CD4-positive, alpha-beta T cell treated with Interleukin-15 for 4 hours (primary cell): ENCODE measurements at regions not wholly inside any gene's neighbourhood (a gene's known extent, or its start where the extent isn't known, plus 50 kb on each side); places are given as distances from the start of the nearest gene placed in this dataset.

Source experiments
- DNase-seq: peaks from one replicate; pipeline ENCODE4 v3.0.0-alpha.2; 2020; ENCODE audit warnings: low spot score

DNA sequence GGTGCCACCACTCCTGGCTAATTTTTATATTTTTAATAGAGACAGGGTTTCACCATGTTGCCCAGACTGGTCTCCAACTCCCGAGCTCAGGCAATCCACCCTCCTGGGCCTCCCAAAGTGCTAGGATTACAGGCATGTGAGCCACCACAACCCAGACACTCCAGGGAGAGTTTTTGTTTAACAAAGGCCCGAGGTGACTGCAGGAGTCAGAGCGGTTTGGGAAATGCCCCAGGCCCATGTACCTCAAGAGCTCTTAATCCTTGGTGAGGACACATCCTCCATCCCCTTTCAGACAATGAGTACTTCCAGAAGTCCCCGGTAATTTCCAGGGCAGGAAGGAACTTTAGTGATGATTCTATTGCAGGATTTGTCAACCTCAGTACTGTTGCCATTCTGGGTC lies 176.0 kb downstream of the ESRRB start:
- DNase-seq: no peak

DNA sequence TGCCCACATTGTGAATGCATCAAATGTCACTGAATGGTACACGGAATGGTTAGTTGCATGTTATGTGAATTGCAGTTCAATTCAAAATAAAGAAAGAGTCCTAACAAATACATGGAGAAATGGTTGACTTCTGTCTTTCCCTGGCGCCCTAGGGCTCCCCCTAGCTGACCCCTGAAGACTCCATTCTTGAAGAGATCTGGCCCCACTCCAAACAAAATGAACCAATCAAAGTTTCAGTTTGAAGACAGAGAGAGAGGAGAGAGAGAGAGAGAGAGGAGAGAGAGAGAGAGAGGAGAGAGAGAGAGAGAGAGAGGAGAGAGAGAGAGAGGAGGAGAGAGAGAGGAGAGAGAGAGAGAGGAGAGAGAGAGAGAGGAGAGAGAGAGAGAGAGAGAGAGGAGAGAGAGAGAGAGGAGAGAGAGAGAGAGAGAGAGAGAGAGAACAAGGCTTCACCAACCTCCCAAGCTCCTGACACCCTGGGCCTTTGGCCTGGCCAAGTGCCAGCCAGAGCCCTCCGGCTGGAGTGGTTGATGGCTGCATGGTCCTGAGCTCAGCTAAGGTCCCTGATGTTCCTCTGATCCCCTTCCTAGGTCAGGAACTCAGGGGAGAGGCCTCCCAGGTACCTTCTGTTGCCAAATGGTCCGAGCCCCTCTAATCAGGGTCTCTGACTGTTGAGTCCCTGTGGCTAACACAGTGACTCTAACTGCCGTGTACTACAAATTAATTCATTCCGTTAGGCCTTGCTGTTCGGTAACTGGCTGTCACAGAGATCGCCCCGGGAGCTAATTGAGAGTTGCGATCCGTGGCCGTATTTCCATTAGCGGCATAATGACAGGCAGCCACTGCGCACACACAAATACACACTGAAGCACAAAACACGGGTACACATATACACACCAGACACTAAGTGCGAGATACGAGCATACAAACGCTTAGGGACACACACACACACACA lies 188.8 kb downstream of the ESRRB start:
- no peak for DNase-seq

DNA sequence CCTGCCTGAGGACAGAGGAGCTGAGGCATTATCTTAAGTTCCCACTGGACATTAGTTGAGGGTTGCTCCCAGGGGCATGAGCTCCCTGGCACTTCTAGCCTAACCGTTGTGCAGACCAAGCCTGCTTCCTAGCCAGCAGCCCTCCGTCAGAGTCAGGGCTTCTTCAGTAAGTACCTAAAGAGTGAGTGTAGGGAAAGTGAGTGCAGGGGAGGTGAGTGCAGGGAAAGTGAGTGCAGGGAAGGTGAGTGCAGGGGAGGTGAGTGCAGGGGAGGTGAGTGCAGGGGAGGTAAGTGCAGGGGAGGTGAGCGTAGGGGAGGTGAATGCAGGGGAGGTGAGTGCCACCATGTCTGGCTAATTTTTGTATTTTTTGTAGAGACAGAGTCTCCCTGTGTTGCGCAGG lies 190.5 kb downstream of the ESRRB start:
- DNase-seq: no peak

DNA sequence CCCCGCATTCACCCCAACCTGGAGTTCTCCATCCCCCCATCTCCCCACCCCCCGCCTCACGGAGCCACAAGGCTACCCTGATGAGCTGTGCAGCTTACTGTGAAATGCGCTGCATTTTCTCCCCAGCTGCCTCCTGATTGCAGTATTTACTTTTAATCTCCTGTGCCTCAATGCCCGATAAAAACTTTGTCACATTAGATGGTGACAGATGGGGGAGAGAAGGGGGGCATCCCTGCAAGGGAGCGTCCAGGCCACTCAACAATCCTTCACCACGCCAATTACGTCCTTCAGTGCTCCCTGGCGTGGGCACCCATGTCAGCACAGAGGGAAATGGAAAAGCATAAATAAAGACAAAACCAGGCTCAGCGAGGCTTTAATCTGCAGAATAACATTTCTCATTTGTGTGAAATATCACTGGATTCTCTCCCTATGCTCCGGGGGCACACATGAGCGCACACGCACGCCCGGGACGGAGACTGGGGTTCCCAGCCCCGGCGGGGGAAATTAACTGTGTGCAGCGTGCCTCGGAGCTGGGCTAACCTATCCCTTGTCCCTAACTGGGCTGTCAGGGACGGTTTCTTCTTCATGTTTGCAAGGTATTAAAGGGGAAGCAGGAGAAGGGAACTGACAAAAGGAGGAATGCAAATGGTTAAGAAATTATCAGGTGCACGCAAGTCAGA lies 186.7 kb upstream of the VASH1 start:
- DNase-seq: no peak

DNA sequence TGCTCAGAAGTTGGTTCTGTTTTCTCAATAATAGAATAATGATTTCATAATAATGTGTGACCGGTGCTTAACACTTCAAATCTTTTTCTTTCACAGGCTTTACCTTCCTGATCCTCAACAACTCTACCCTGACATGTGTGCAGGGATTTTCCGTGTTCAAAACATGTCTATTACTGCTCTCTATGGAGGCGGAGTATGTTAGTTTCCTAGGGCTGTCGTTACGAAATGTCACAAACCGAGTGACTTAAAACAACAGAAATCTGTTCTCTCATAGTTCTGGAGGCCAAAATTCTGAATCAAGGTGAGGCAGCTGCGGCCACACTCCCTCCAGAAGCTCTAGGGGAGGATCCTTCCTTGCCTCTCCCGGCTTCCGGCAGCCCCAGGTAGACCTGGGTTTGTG lies 186.2 kb upstream of the VASH1 start:
- DNase-seq: no peak

DNA sequence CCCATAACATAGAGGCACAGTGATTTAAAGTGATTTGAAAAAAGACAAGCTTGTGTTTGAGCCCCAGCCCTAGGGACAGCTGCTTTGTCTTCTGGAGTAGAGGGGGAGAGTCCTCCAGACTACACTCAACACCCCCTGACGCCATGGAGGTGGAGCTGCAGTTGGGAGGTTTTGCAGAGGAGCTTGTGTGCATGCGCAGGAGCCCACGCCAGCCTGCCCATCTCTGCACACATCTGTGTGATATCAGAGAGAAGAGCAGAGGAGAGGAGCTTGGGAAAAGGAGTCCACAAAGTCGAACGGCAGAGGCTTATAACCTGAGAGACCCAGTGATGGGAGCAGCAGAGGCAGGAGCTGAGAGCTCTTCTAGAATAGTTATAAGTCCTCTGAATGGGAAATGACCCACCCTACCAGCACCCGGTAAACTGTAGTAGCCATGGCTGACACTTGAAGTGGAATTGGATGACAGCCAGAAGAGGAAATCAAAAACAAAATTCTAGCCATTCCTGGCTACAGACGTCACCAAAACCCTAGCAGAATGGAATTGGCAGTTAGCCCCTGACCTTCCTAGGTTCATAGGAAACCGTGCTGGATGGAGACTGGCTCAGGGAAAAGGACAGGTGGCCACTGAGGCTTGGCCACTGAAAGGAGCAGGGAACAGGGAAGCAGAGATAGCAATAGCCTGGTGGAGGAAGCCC lies 185.1 kb upstream of the VASH1 start:
- DNase-seq: no peak

DNA sequence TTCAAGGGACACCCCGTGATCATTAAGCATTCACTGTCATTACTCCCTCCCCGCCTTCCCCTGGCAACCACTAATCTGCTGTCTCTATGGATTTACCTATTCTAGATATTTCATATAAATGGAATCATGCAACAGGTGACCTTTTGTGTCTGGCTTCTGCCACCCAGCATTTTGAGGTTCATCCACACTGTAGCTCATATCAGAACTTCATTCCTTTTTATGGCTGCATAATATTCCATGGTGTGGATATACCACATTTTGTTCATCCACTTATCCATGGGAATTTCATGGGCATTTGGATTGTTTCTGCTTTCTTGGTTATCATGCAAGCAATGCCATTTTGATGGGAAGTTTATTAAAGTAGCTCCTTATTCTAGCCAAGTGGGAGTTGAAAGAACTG lies 184.2 kb upstream of the VASH1 start:
- no peak for DNase-seq

DNA sequence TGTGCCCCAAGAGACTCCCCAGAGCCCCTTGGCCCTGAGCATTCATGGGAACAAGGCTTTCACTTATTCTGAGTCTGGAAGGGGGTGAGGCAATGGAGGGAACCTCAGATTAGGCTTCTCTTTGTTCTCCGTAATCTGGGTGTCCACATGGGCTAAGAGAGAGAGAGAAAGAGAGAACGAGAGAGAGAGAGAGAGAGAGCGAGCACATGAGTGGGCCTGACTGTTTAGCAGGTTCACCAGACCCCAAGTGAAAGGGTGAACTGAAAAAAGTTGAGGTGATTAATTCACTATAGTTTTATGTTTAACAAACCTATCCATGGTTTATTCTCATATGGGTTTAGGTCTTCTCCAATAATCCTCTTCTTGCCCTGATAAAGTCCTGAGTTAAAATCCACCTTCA lies 183.4 kb upstream of the VASH1 start:
- DNase-seq: no peak

DNA sequence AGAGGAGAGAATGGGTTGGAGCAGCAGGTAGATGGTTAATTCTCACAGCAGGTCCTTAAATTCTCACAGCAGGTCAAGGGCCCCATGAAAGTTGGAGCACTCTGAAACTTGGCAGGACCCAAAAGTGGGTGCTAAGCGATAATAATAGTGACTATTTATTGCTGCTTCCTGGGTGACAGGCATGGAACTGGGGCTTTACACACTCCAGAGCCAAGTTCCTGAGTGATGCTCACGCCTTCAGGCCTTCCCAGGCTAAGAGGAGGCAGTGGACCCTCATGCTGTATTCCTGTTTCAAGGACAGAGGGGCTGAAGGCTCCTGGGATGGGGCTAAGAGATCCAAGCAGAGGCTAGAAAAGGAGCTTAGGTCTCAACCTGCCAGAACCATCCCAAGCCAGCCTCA lies 180.9 kb upstream of the VASH1 start:
- DNase-seq: no peak

DNA sequence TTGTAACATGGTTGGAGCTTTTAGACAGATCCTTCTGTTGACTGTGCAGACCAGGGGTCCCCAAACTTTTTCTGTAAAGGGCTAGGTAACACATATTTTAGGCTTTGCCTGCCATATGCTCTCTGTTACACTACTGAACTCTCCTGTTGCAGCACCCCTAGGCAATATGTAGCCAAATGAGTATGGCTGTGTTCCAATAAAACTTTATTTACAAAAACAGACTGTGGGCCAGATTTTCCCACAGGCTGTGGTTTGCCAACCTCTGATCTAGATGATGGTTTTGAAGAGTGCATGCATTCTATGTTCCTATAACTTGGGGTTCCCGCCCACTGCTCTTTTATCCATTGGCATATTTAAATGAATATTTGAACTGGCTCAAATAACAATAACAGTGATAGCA lies 180.3 kb upstream of the VASH1 start:
- no peak for DNase-seq

DNA sequence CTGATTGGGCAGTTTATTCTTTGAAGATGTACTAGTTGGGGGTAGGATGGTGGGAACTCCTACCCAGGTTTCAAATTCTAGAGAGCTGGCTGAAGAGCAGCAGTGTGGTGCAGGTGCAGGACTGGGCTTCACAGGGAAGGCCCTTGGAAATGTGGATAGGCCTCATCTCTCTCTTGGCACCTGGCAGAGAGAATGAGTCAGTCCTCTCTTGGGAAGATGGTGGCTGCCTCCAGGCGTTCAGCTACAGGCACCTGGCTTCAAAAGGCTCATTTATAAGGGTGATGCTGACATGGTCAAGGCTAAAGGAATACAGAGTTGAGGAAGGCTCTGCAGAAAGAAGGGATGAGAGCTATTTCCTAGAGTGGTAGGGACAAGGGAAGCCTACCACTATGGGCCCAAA lies 179.7 kb upstream of the VASH1 start:
- no peak for DNase-seq

DNA sequence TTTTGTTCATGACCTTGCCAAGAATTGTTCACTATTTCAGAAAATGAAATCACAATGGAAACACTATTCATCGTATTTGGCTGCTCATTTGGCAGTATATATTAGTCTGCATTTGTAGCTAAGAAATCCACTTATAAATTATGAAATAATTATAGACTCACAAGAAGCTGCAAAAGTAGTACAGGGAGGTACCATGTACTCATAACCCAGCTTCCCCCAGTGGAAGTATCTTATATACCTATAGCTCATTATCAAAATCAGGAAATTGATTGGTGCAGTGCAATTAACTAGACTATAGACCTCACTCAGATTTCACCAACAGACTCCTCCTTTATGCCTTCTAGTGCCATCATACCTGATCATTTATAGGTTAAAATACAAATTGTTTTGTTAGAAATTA lies 178.8 kb upstream of the VASH1 start:
- DNase-seq: no peak

DNA sequence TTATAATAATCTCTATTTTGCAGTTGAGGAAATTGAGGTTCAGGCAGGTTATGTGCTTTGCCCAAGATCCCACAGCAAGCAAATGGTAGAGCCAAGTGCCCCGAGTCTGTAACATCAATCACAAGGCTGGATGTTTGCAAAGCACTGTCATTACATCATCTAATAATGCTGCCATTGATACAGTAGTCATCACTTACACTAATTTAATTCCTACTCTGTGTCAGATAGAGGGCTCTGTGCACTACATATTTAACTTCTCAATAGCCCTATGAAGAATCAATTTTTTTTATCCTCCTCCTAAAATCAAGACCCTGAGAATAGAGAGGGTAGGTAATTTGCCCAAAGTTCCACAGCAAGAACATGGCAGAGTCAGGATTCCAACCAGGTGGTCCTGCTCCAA lies 178.1 kb upstream of the VASH1 start:
- no peak for DNase-seq

DNA sequence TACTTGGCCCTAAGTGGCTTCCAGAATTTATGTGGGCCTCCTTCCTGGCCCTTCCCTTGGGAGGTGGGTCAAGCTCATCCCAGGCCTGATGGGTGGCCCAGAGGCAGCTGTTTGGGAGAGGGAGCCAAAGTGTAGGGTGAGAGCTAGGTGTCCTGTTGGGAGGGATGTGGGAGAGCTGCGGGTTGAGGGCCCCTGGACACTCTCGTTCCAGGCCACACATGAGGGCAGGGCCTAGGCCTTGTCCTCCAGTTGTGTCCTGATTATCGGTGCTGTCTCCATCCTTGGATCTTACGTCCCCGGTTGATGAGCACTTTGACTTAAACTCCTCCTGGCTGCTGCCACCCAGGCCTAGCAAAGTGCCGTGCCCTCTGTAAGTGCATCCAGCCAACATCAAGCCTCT lies 177.5 kb upstream of the VASH1 start:
- no peak for DNase-seq

DNA sequence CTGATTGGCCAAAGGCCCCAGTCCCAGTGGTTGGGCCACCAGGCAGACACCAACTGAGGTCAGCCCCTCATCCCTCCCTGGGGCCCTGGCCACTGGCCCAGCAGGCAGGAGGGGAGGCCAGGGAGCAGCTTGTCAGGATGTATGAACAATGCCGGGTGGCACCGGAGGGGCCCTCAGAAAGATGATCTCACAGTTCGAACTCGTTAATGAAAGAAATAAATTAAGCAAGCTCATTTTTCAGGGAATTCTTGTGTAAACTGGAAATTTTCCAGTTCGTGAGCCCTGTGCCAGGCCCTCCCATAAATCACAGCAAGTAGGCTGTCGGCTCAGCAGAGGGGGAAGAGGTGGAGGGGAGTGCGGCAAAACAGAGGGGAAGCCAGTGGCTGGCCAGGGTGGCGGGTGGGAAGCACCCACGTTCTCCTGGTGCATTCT lies 177.0 kb upstream of the VASH1 start:
- DNase-seq: no peak

DNA sequence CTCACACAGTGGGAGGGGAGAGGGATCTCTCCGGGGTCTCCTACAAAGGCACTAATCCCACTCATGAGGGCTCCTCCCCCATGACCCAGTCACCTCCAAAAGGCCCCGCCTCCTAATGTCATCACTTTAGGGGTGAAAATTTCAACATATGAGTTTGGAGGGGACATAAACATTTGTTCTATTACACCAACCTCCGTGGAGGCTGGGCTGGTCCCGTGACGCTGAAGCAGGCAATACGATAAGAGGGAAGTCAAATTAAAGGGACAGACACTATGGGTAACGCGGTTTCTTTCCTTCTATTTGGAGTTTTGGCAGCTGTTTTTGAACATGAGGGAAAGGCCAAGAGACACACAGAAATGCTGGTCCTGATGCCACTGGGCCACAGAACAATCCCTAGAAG lies 175.7 kb upstream of the VASH1 start:
- no peak for DNase-seq

DNA sequence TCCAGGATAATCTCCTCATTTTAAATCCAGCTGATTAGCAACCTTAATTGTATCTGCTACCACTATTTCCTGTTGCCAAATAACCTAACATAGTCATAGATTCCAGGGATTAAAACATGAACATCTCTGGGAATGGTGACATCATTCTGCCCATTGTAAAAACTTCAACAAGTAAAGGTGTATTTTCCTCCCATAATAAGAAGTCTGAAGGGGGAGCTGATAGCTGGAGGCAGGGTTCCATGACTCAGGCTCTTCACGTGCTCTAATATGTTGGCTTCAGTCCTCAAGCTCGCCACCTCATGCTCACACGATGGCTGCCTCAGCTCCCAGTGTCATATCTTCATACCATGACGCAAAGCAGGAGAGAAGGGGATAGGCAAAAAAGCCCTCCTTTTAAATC lies 172.0 kb upstream of the VASH1 start:
- no peak for DNase-seq

DNA sequence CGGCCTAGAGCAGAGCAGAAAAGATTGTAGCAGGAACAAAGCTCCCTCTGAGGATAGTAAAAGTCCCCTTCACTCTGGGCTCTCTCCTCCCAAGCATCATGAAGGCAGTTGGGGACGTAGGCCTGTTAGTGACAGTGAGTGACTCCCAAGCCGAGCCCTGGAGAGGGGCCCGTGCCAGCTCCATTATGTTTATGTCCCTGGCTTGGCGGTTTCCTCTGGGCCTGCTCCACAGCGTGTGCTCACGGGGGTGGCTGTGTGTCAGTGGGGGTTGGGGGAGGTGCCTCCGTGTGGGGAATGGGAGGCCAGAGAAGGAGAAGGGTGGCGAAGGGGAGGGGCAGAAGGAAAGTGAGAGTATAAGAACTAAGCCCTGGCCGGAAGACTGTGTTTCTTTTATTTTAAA lies 170.0 kb upstream of the VASH1 start:
- no peak for DNase-seq

DNA sequence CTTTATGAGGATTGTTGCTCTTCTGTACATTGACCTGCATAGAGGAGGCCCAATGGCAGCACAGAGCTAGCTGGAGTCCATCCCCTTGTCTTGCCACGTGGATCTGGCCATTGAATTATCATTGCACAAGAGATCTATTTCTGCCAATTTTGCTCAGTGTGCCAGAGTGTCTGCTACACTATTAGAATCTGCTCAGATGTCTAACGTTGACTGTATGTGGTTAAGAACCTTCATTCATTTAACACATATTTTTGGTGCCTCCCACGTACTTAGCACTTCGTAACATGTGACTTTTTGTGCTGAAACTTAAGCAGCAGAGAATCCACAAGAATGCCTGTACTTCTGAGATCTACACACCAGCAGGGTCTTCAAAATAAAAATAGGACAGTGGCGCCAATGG lies 166.0 kb upstream of the VASH1 start:
- no peak for DNase-seq

DNA sequence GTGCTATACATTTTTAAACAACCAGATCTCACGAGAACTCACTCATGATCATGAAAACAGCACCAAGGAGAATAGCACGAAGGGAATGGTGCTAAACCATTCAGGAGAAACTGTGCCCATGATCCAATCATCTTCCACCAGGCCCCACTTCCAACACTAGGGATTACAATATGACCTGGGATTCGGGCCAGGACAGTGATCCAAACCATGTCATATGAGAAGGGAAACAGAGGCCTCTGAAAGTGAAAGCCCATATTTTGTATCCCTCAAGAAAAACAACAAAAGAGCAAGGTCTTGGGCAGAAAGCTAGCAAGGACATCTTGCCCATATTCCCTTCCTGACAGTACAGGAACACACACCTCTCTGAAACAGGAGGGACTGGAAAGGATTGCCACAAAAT lies 163.9 kb upstream of the VASH1 start:
- DNase-seq: no peak

DNA sequence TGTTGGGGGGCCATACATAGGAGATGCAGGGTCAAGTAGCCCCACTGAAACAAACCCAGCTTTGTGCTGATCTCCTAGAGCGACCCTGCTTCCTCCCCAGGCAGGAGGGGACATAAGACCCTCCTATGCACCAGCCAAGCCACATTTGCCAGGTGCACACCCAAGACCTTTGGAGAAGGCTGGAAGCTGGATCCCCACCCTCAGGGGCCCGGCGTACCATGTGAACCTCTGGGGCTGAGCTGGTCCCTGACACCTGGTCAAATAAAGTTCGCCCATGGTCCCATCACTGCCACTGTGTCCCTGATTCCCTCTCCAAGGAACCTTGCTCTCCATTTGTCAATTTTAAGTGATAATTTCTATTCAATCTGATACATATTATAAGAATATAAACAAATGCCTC lies 162.1 kb upstream of the VASH1 start:
- DNase-seq: no peak

DNA sequence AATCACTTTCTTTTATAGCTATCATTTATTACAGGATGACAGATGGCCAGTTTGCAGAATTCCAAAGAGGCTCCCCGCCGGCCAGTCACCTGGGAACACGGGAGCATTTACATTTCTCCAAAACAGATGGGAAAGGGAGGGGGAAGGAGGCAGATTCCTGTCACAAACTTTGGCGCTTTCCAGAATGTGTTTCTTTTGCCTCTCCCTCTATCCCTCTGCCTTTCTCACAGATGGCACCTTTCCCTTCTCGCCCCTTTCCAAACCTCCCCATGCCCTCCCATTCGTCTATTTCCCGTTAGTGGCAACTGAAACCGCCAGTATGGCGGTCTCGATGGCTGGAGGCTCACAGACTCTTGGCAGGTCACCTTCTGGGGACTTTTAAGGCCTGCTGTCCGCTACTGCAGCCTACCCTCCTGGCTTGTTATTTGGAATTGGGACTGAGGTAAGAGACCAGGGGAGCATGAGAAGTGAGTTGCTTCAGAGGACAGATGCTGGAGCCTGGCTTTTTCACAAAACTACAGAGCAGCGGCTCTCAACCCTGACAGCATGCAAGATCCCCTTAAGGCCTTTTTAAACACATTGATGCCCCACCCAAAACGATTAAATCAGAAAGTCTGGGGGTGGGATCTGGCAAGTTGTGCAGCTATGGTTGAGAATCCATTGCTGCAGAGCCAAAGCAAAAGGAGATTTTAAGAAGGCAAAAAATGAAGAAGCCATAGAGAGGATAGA lies 161.5 kb upstream of the VASH1 start:
- DNase-seq: no peak
